Hematopoietic multipotent progenitor cell treated with erythropoietin and hydrocortisone succinate and interleukin-3 and kit ligand, for 17 days (in vitro differentiated cells): ENCODE measurements at regions not wholly inside any gene's neighbourhood (a gene's known extent, or its start where the extent isn't known, plus 50 kb on each side); places are given as distances from the start of the nearest gene placed in this dataset.

ENCODE experiments used
- DNase-seq: peaks from one replicate; pipeline ENCODE4 v3.0.0-alpha.2; 2015; ENCODE audit warnings: low spot score

DNA sequence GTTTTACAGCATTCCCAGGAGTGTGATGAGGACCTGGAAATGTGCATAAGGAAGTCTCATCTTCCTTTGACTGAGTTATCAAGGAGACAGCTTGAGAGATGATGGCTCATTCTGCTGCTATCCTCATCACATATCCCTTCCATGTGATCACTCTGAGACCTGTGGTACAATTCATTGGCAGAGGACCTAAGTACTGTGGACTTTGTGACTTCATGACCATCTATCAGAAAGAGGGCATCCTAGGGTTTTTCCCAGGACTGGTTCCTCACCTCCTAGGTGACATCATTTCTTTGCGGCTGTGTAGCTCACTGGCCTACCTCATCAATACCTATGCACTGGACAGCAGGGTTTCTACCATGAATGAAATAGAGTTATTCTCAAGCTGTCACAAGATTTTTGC lies 172.1 kb upstream of the PLEKHG7 start:
- no peak for DNase-seq

DNA sequence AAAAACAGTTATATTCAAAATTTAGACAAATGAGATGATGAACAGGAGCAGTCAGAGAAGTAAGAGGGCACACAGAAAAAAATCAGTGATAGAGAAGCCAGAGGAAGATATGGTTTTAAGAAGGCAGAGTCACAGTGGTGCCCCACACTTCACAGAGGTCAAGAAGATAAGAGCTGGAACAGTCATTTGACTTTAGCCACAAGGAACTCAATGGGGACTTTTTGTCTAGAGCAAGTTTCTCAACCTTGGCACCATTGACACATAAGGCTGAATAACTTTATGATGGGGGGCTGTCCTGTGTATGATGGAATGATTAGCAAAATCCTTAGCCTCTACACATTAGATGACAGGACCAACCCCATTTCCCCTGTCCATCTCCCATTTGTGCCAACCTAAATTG lies 172.8 kb upstream of the PLEKHG7 start:
- no peak for DNase-seq

DNA sequence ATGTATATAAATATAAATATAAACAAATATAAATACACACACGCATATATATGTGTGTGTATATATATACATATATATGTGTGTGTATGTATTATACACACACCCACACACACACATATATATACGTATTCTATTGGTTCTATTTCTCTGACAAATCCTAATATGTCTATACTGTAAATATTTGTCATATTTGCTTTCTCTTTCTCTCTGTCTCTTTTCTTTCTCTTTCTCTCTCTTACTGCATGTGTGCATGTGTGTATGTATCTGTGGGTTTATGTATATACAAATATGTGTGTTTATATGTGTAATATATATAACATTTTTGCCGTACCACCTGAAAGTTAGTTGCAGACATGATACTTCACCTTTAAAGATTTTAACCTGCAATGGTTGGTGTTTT lies 174.2 kb upstream of the PLEKHG7 start:
- DNase-seq = no peak

DNA sequence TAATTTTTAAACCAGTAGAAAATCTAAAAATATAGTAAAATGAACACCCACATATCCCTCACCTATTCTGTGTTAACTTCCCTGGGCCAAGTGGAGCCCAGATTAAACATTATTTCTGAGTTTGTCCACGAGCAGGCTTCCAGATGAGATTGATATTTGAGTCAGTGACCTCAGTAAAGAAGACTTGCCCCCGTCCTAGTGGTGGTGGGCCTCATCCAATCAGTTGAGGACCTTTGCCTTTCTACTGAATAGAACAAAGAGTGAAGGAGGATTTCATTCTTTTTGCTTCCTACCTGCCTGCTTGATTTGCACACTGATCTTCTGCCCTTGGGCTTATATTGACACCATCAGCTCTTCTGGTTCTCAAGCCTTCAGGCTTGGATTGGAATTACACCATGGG lies 174.7 kb upstream of the PLEKHG7 start:
- DNase-seq = no peak

DNA sequence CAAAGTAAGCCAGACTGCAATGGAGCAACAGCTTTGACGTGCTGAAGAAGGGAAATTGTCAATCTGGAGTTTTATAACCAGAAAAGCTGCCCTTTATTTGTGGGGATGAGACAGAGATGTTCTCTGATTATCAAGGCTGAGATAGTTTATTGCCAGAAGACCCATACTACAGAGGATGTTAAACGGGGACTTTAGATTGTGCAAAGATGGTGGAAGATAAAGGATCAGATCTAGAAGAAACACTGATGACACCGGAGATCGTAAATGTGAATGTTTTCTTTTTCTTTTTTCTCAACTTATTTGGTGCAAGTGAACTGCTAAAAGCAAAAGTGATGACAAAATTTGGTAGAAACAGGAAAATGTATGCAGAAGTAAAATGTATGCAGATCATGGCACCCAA lies 178.3 kb upstream of the PLEKHG7 start:
- no peak for DNase-seq

DNA sequence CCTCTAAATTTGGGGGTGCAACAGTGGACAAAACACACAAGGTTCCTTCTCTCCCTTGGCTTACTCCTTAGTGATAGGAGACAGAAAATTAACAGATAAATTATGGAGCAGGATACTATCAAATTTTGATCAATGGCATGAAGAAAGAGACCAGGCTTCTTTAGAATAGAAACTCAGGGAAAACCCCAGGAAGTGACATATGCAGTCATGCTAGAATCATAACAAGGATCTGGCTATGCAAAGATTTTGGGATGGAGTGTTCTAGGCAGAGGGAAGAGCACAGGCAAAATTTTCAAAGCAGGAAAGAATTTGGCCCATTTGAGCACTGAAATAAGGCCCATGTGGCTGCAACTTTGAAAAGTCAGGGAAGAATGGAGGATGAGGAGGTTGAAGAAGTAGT lies 182.3 kb upstream of the PLEKHG7 start:
- DNase-seq = no peak

DNA sequence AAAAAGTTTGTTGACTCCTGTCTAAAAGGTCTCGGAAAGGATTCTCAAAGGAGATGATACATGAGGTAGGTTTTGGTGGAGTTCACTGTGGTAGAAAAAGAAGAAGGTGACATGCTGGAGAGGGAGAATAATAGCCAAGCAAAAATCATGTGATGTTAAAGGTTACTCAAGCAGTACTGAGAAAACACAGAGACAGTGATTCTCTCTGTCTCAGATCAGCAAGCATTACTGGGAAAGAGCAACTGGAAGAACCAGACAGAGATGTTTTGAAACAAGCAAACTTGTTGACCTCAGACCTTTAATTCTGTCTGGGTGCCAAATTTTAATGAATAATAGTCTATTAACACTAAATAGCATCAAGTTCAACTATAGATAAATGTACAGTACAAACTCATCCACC lies 183.5 kb upstream of the PLEKHG7 start:
- no peak for DNase-seq

DNA sequence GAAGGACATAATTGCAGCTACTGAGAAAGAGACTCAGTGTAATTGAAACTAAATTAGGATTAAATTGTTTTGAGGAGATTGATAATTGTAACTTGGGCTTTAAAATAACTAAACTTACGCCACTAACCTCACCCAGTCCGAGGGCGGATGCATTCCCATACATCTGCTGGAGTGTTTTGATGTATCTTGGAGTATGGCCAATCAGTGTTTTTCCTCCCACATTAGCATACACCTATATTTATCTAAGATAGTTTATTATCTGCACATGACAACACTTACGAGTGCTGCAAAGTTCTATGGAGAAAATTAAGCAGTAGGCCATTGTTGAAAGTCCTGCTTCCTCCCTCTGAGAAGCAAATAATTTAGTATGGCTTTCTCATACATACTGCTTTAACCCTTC lies 184.7 kb upstream of the PLEKHG7 start:
- no peak for DNase-seq

DNA sequence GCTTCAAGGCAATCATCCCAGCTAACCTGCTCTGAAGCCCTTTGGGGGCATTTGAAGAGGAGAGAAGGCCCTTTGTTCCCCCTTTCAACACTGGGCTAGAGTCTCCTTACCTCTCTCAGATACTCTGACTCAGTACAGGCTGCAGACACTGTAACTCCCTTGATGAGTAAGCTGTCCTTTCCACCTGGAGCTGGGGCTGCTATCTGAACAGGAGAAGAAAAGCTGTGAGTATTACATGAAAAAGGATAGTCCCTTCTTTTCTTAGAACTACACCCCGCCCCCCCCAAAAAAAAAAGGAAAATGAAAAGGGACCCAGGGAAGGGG lies 186.6 kb upstream of the PLEKHG7 start:
- DNase-seq = no peak

DNA sequence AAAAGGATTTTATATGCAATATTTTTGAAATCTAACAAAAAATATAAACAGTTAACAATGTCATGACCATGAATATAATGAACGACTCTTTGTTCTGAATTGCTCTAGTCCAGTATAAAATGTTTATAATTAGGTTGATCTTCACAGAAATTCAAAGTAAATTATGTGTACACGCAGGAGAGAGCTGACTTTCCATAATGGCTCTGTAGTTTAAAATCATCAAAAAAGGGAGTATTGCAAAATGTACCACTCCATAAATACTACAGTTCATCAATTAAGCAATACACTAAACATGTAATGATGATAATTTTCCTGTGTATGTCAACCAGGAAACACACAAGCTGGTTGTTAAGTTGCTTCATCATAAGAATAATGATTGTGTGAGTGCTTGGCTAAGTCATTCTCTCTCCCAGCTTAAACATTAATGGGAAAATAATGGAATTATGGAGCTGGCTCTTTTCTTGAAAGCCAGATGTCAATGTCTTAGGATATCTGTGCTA lies 189.5 kb upstream of the PLEKHG7 start:
- no peak for DNase-seq

DNA sequence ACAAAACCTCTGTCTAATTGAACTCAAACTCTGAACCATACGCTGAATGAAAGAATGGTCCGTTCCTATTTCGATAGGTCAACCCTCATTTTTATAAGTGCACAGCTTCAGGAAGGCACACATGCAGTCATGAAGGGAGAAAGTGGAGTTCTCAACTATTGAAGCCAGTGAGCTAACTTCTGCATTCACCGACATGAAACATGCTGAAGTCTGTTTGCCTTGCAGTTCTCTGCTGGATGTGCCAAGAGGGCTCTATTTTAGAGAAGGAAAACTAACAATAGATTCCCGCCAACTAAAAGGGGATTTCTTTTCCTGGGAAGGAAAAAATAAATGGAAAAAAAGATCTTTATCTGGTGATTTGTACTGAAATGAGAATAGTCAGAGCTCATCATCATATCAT lies 191.0 kb upstream of the PLEKHG7 start:
- DNase-seq = no peak

DNA sequence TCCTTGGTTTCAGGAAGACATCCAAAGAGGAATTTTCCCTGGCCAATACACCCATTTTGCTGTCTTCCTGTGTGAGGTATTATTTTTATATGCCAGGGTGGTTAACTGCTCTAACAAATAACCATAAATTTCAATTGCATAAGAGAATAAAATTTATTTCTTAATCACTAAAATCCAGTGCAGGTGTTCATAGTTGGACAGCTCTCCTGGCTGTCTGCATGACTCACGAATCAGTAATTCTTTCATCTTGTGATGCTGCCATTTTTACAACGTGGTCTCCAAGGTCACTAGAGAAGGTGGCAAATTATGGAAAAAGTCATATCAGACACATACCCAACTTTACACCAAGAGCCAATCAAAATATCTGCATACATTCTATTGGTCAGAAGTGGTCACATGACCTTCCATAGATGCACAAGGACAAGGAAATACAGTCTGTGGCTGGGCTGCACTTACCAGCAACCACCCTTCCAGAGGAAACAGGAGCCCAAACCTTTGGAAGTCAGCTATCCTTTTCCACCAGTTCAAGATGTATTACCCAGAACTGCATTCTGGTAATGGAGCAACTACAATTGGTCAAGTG lies 193.5 kb upstream of the PLEKHG7 start:
- DNase-seq = no peak

DNA sequence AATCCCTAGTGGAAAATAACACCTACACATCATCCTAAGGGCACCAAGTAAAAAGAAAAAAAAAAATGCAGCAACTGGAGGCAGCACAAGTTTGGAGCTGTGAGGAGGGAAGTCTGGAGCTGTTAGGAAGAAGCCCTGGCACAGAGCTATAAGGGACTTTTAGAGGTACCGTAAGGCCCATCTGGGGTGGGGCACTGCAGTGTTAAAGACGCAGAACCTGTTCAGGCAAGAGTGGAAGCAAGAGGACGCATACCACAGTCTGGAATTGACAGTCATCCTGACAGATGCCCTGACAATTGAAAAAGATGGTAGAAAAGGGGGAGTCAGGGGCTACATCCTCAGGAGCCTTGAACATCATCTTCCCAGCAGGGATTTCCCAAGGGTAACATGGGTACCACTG lies 195.9 kb upstream of the PLEKHG7 start:
- no peak for DNase-seq

DNA sequence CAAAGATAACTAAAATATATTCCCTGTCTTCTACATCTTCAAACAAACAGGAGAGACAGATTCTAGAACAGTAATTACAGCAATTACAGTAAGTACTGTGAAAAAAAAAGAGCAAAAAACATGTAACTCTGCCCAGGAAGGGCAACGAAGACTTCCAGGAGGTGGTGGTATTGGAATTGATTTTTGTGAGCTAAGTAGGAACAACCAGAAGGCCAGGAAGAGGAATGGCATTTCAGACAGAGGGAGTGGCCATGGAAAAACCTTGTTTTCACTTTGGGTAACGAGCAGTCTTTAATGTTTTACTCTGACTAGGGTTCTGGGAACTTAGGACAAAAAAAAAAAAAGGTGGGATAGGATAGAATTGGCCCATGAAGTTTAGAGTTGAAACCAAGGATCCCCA lies 196.3 kb upstream of the PLEKHG7 start:
- no peak for DNase-seq

DNA sequence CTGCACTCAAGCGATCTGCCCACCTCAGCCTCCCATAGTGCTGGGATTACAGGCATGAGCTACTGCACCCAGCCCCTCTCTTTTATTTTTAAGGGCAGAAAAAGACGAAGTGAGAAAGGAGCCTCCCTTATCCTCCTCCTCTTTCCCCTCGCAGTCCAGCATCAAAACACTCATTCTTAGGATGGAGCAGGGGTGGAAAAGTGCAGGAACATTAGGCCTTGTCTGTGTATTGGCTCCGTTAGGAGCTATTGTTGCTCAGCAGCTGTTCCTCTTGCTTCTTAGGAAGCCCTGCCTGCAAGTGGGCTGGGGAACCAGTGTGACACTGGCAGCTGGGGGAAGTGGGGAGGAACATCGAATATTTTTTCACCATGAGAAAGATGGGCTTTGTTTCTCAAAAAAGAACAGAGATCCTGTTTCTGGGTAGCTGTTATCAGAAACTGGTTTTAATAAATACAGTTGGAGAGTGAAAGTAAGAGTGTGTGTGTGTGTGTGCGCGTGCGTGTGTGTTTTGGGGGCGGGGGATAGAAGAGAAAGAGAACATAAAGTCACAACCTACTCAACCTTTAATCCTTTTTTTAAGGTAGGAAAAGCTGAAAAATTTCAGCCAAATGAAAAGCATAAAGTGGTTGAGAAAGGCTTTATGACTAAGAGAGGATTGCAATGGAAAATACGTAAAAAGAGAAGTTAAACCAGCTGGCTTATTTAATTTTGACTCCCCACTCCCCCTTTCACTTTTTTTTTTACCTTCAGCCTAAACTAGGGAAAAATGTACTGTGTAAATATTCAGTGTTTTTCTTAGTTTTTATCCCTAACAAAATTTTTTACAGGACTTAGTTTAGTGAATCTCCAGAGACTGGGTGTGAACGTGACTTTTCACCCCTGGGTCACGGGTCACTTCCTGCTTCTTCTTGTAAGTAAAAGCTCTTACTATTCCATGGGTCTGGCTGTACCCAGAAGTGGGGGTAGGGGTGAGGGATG lies 197.2 kb upstream of the PLEKHG7 start:
- no peak for DNase-seq

DNA sequence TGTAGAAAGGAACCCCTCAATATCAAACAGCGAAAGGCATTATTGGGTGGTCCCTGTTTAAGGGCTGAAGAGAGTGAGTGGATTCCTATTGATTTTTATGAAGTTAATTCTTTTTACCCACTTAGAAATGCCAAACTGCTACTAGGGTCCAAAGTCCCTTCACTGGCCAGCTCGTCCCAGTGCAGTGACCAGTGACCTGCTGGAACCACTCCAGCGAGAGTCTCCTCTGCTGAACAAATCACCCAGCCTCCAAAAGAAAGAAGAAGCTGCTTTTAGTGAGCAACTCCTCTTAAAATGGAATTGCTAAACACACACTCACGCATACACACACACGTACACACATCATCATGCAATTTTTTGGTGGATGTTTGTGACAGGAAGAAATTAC lies 198.2 kb upstream of the PLEKHG7 start:
- no peak for DNase-seq

DNA sequence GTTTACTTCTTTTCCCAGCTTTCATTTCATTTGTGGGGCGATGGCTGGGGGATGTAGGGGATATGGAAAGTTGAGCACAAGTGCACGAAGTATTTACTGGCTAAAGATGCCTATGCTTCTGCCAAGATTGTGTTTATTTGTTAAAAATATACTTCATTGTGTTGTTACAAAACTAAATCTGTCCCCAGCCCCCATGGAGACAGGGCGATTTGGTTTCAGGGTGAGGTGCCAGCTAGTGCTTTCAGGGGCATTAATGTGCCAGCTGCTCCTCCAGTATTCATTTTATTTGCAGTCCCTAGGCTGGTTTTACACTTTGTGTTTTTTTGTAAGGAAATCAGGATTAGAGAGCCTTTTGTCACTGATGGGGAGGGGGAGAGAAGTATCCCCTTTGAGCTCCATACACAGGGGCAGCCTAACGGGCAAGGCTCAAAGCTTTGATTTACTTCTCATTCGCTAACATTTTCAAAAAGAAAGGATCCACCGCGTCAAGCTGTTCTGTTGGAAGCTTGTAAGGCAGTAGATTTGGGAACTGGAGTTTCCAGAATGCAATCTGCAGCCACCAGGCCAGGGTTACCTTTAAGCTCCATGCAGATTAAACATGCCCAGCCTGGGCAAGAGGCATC lies 198.7 kb upstream of the PLEKHG7 start:
- DNase-seq = no peak

DNA sequence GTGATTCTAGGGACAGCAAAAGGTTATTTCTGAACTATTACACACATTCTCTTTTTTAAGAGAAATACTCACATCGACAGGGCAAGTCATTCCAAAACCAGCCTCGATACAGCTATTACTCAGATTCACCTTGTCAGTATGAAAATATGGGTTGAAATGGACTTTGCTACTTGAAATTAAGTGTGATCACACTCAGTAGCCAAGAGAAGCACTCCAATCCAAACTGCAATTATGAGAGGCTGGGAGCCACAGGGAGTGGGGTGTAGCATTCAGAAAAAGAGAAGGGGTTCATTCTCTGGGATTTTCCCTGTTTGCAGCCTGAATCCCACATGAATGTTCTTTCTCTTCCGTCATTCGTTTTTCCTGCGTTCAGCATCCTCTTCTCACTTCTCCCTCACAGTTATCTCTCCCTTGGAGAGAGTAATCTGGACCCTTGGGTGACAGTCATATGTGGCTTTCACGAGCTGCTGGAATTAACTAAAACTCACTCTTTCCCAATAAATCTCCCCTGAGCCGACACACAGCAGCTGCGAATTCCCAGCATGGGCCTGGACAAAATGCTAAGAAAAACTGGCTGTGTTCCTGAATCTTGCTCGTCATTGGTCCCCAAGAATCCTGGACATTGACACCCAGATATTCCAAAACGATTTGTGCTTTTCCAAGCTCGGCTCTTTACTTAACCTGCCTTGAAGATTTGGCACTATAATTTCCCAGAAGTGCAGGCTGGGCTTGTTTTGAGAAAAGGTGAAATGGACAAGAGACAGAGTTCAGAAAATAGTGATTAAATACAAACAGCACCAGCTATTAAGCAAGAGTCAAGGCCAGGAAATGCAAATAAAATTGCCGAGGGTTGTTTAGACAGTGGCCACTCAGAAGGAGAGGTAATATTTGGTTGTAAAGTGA lies 199.5 kb upstream of the PLEKHG7 start:
- no peak for DNase-seq

DNA sequence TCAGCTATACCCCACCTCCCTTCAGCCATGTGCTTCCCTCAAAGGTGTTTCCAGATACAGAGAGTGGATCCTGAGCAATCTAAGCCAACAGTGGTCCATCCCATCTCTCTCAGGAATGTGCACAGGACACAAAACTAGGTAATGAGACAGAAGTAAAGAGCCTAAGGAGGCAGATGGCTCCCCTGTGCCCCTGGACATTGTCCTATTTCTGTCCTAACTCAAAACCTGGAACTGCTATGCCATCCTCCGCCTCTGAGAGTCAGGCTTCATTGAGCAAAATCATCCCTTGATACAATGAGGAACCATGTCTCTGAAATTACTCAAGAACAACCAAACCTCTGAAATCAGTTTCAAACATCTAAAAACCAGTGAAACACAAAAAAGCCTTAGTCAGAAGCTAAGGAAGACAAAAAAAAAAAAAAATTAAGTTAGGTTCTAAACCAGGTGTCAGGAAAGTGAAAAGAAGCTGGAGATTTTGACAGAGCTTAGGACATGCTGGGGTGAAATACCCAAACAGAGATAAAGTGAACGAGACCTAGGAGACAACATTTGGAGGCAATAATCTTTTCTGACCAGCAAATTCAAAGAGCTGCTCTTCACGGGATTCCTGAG lies 200.3 kb upstream of the PLEKHG7 start:
- no peak for DNase-seq

DNA sequence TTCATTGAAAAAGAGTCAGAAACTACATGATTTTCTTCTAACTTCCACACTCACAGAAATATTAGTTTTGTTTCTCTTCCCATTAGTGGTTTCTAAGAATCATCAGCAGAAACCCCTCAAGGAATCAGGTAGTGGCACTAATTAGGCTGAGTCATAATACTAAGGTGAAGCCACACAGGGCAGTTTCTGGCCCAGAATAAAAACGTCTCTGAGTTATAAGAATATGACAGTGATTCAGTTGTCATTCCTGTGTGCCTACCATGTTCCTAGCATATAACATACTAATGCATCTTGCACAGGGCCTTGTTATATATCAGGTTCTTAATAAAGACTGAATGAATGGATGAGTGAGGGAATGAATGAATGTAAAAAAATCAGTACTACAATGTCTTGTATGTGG lies 206.0 kb upstream of the PLEKHG7 start:
- DNase-seq = no peak

DNA sequence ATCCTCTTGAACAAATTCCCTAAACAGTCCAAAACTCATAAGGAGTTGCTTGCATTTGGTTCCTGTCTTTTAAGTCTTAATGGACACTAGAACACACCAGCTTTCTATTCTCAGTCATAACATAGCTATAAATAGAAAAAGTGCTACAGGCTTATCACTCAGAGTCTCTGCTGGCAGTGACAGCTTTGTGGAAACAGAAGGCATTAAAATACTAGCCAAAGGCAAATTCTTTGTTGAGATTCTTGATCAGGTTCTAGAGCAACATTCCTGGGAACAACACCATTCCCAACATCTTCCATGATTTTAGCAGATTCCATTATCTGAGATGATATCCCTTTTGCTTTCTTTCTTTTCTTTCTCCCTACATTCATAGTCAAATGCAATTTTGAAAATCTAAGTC lies 207.7 kb upstream of the PLEKHG7 start:
- DNase-seq = no peak

DNA sequence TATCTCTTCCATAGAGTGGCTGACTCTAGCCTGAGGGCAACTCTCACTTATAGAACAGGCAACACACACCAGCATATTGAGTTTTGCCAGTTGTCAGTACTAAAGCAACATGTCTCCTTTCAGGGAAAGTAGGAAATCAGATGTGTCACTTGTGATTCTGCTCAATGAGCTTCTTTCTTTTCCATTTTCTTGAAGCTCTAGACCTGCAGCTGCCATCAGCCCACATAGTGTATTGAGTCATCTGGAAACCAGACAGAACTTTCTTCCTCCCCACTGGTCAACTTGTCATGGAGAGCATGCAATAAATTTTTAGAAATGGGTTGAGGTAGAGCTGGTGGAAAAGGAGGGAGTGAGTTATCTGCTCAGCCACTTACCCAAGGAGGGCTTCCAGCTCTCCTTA lies 209.0 kb upstream of the PLEKHG7 start:
- DNase-seq = no peak
